LHCN-M2 (cell line): ENCODE measurements at regions not wholly inside any gene's neighbourhood (a gene's known extent, or its start where the extent isn't known, plus 50 kb on each side); places are given as distances from the start of the nearest gene placed in this dataset.
"Not testable (repeated sequence)": the region's sequence is repeated elsewhere in the genome, so short reads cannot be mapped to it uniquely, and the experiment has no call there.

Experiments
- DNase-seq: peaks from one replicate; pipeline ENCODE4 v3.0.0-alpha.2; 2012; ENCODE audit warnings: low read depth

GRCh38 chr1:104309673-104310072 lies 560.0 kb downstream of the AMY1C start:
- no peak for DNase-seq

GRCh38 chr1:104315823-104316222 lies 566.1 kb downstream of the AMY1C start:
- no peak for DNase-seq

- no peak for DNase-seq
Measured at GRCh38 chr1:104322131-104322530, 572.4 kb downstream of the AMY1C start.

- DNase-seq = no peak
Measured at GRCh38 chr1:104329278-104329677, 579.6 kb downstream of the AMY1C start.

GRCh38 chr1:104331763-104332162 lies 582.1 kb downstream of the AMY1C start:
- DNase-seq = no peak

DNA sequence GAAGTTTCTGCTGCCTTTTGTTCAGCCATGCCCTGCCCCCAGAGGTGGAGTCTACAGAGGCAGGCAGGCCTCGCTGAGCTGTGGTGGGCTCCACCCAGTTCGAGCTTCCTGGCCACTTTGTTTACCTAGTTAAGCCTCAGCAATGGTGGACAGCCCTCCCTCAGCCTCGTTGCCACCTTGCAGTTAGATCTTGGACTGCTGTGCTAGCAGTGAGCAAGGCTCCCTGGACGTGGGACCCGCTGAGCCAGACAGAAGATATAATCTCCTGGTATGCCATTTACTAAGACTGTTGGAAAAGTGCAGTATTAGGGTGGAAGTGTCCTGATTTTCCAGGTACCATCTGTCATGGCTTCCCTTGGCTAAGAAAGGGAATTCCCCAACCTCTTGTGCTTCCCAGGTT lies 588.2 kb downstream of the AMY1C start:
- not testable (repeated sequence) for DNase-seq

GRCh38 chr1:104341944-104342343 lies 592.2 kb downstream of the AMY1C start:
- no peak for DNase-seq

- no peak for DNase-seq
Measured at GRCh38 chr1:104348277-104348676, 598.6 kb downstream of the AMY1C start.

DNA sequence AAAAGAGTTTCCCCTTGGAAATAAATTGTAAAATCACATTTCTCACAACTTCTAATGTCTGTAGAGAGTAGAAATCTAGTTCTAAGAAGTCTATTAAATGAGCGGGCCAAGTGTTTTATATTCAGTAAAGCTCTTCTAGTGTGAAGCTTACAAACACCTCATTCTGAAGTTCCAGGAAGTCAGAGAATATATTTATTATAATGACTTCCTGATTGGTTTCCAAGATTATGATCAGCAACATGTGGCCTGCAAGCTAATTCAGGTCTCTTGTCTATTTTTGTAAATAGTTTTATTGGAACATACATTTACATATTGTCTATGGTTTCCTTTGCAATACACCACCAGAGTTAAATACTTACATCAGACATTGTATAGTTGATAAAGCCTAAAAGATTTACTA lies 603.9 kb downstream of the AMY1C start:
- DNase-seq = no peak

GRCh38 chr1:104358086-104358485 lies 608.4 kb downstream of the AMY1C start:
- no peak for DNase-seq

- no peak for DNase-seq
Measured at GRCh38 chr1:104358621-104359020, 608.9 kb downstream of the AMY1C start.

DNA sequence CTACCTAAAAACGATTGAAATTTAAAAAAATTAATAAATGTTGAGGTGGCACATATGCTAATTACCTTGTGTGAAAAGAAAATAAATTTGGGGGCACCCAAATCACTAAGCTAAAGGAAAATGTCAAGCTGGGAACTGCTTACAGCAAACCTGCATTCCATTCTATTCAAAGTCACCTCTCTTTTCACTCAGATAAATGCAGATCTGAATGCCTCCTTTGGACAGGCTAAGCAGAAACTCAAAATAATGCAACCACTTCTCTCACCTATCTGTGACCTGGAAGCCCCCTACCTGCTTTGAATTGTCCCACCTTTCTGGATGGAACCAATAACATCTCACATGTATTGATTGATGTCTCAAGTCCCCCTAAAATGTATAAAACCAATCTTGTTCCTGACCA lies 628.7 kb downstream of the AMY1C start:
- no peak for DNase-seq

DNA sequence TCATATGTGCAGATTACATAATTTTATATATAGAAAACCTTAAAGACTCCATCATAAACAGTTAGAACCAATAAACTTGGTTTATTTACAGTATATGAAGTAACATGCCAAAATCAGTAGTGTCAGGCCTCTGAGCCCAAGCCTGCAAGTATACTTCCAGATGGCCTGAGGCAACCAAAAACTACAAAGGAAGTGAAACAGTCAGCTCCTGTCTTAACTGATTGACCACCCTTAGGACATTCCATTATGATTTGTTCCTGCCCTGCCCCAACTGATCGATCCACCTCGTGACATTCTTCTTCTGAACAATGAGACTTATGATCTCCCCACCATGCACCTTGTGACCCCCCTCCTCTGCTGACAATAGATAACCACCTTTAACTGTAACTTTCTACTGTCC lies 630.3 kb downstream of the AMY1C start:
- DNase-seq = no peak

- DNase-seq = no peak
Measured at GRCh38 chr1:104387716-104388508, 638.2 kb downstream of the AMY1C start.

- no peak for DNase-seq
Measured at GRCh38 chr1:104392552-104392951, 642.9 kb downstream of the AMY1C start.

DNA sequence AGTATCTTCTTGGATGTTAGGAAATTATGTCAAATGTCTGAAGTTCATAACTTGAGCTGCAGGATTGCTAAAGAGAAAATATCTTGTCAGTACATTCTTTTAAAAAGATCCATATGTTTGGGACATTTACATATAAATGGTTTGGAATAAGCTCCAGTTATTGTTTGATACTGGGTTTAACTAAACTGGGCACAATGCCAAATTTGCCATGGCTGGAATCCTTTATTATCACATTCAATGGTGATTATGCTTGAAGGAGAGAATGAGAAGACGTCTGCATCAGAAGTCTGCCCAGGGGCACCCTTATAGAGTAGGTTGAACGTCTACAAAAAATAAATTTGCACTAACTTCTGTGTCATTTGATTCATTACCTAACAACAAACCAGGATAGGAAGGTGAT lies 652.5 kb downstream of the AMY1C start:
- no peak for DNase-seq

DNA sequence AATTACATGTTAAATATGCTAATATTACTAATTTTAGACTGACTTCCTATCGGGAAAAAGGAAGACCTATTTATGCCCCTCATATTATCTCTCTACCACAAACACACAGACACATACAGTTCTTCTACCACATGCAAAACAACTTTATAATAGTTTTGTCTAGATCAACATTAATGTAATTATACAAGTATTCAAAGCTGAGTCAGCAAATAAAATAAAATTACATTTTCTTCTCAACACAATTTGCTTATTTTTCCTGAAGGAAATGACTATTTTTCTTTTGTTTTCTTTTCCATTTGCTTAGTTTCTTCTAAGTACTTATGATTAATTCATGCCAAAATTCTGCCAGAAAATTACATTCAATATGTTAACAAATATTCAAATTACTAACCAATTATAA lies 654.2 kb downstream of the AMY1C start:
- no peak for DNase-seq

- no peak for DNase-seq
Measured at GRCh38 chr1:104406728-104407127, 657.0 kb downstream of the AMY1C start.

- DNase-seq = no peak
Measured at GRCh38 chr1:104408268-104408667, 658.6 kb downstream of the AMY1C start.

GRCh38 chr1:104435255-104435654 lies 685.6 kb downstream of the AMY1C start:
- DNase-seq = no peak

GRCh38 chr1:104440011-104440410 lies 690.3 kb downstream of the AMY1C start:
- no peak for DNase-seq

DNA sequence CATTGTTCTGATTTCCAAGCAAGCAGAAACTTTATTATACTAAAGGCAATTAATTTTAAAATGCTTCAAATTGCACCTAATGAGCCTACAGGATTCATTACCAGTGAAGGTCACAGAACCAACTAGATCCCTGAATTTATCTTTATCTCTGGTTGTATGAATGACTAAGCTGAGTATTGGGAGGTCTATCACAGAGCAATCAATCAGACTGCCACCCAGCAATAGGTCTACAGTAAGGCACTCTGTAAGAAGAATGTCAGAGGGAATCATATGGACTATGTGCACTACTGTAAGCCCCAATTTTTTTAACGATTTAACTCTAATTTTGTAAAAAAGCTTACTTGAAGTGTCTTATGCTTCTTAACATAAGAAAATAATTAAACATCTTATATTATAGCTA lies 707.0 kb downstream of the AMY1C start:
- no peak for DNase-seq

DNA sequence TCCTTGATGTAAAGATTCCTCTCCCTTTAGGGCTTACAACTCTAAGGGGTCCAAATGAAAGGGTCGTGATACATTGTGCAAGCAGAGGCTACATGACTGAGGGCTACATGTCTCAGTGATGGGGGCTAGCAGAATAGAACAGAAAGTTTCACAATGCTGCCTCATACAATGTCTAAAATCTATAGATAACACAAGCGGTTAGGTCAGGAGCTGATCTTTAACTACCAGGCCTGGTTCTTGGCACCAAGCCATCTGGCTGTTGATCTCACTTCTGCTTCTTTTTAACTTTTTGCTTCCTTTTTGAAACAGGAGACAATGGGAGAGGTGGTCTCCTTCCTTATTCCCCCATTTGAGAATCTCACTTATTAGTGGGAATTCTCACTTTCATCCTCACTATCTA lies 710.2 kb downstream of the AMY1C start:
- DNase-seq = no peak

DNA sequence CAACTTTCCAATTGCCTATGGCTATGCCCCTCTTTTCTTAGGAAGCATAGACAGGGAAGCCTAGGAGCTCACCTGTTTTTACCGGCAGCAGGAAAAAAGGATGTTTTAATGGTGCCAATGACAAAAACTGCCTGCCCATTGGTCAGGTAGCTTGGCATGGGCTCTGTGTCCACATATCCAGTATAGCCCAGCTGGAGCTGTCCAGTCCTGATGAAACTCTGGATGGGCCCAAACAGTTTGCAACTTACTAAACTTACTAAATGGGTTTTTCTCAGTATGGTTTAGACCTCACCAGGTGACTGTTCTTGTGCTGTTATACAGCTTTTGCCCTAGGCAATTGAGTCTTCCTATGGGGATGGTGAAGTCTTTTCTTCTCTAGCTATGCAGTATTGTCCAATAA lies 711.2 kb downstream of the AMY1C start:
- DNase-seq = no peak
